GM12864 (cell line): ENCODE measurements at regions not wholly inside any gene's neighbourhood (a gene's known extent, or its start where the extent isn't known, plus 50 kb on each side); places are given as distances from the start of the nearest gene placed in this dataset.
"Not testable (repeated sequence)": the region's sequence is repeated elsewhere in the genome, so short reads cannot be mapped to it uniquely, and the experiment has no call there.

Source experiments
- DNase-seq: peaks from one replicate; pipeline ENCODE4 v3.0.0-alpha.2; 2011; ENCODE audit warnings: low read depth
- H3K4me3 ChIP-seq: 2 replicates; pipeline ENCODE4 v1.5.1; 2011; ENCODE audit warnings: mild to moderate bottlenecking, low read depth, low read length, control low read depth
- TF ChIP-seq, protein P1 (sequence below): IDR thresholded peaks from 2 replicates; pipeline ENCODE4 v1.5.1; 2011; ENCODE audit warnings: low read depth, mild to moderate bottlenecking, moderate library complexity, low read length, control low read depth, inconsistent platforms; ENCODE audit errors: missing control alignments

- no peak for DNase-seq
- TF ChIP-seq, protein P1, sequence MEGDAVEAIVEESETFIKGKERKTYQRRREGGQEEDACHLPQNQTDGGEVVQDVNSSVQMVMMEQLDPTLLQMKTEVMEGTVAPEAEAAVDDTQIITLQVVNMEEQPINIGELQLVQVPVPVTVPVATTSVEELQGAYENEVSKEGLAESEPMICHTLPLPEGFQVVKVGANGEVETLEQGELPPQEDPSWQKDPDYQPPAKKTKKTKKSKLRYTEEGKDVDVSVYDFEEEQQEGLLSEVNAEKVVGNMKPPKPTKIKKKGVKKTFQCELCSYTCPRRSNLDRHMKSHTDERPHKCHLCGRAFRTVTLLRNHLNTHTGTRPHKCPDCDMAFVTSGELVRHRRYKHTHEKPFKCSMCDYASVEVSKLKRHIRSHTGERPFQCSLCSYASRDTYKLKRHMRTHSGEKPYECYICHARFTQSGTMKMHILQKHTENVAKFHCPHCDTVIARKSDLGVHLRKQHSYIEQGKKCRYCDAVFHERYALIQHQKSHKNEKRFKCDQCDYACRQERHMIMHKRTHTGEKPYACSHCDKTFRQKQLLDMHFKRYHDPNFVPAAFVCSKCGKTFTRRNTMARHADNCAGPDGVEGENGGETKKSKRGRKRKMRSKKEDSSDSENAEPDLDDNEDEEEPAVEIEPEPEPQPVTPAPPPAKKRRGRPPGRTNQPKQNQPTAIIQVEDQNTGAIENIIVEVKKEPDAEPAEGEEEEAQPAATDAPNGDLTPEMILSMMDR, result no peak
- no peak overlapping the region for H3K4me3 ChIP-seq
Observed at GRCh38 chr2:186347472-186347871, 138.6 kb upstream of the ZC3H15 start.

GRCh38 chr2:186348200-186348599 is 137.9 kb upstream of the ZC3H15 start:
- TF ChIP-seq, protein P1, result no peak
- no peak overlapping the region for H3K4me3 ChIP-seq
- no peak for DNase-seq

- H3K4me3 ChIP-seq, result no peak overlapping the region
- TF ChIP-seq, protein P1, result no peak
- DNase-seq, result no peak
Observed at GRCh38 chr2:186349508-186349907, 136.6 kb upstream of the ZC3H15 start.

- not testable (repeated sequence) for DNase-seq, H3K4me3 ChIP-seq
Observed at GRCh38 chr2:186354160-186354559, 131.9 kb upstream of the ZC3H15 start.

- no peak for DNase-seq
- H3K4me3 ChIP-seq, result no peak overlapping the region
- TF ChIP-seq, protein P1, result no peak
Observed at GRCh38 chr2:186365406-186365805, 120.7 kb upstream of the ZC3H15 start.

GRCh38 chr2:186379052-186379451 is 107.0 kb upstream of the ZC3H15 start:
- DNase-seq, result no peak
- TF ChIP-seq, protein P1, result no peak
- H3K4me3 ChIP-seq, result no peak overlapping the region

- DNase-seq, result no peak
- TF ChIP-seq, protein P1, result no peak
- H3K4me3 ChIP-seq, result no peak overlapping the region
Observed at GRCh38 chr2:186380805-186381204, 105.3 kb upstream of the ZC3H15 start.

GRCh38 chr2:186381573-186381972 is 104.5 kb upstream of the ZC3H15 start:
- no peak overlapping the region for H3K4me3 ChIP-seq
- DNase-seq, result no peak
- TF ChIP-seq, protein P1, result no peak
